EL (cell line): ENCODE measurements at regions not wholly inside any gene's neighbourhood (a gene's known extent, or its start where the extent isn't known, plus 50 kb on each side); places are given as distances from the start of the nearest gene placed in this dataset.
A peak's percentile ranks its signal among the peaks of the same experiment; 100 is the strongest.

Experiments used
- DNase-seq: peaks from one replicate; pipeline ENCODE4 v3.0.0-alpha.2; 2016

- peak; percentile 60 for DNase-seq
Measured at GRCh38 chr10:63866075-63866746, 345.0 kb downstream of the REEP3 start.

- peak; percentile 11 for DNase-seq
Measured at GRCh38 chr10:63866747-63867140, 345.5 kb downstream of the REEP3 start.

- no peak for DNase-seq
Measured at GRCh38 chr10:63878428-63878827, 357.2 kb downstream of the REEP3 start.

DNA sequence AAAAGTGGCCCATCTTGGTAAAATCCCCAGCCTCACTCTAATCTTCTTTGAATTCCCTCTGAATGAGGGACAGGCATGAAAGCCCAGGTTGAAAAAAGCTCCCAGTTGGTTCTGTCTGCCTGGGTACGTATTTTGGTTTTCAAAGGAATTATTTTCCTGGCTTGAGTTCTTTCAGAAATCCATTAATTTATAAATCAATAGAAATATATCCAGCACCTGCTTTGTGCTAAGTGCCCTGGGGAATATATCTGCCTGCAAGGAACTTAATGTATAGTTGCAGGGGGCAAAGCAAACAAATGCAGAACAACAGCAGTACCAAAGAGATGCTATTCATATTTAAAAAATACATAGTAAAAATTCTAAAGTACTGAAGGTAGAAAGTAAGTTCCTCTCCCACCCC is 362.7 kb downstream of the REEP3 start:
- DNase-seq = no peak

- no peak for DNase-seq
Measured at GRCh38 chr10:63884426-63884825, 363.2 kb downstream of the REEP3 start.

- no peak for DNase-seq
Measured at GRCh38 chr10:63885156-63885555, 364.0 kb downstream of the REEP3 start.

GRCh38 chr10:63886281-63887022 is 365.3 kb downstream of the REEP3 start:
- DNase-seq = no peak

DNA sequence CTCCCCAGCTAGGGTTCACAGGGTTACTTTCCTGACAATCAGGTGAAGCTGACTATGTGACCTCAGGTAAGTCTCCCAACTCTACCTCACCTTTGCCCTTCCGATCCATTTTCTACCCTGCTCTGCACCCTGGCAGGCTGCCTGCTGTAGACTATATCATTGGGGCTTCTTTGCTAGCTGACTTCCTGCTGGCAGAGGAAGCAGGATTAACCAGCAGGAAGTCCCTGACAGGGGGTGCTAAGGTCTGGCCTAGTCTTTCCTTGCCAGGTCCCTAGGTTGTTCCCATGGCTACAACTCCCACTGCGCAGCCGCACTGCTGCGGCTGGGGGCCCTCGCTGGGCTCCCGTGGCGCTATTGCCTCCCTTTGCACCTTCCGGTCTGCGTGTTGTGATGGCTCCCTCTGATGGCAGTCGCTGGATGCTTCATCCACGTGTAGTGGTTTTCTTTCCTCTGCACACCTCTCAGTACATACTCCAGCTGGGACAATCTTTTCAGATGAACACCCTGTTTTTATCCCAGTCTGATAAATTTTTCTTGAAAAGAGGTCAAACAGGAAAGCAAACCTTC is 365.9 kb downstream of the REEP3 start:
- DNase-seq = no peak

DNA sequence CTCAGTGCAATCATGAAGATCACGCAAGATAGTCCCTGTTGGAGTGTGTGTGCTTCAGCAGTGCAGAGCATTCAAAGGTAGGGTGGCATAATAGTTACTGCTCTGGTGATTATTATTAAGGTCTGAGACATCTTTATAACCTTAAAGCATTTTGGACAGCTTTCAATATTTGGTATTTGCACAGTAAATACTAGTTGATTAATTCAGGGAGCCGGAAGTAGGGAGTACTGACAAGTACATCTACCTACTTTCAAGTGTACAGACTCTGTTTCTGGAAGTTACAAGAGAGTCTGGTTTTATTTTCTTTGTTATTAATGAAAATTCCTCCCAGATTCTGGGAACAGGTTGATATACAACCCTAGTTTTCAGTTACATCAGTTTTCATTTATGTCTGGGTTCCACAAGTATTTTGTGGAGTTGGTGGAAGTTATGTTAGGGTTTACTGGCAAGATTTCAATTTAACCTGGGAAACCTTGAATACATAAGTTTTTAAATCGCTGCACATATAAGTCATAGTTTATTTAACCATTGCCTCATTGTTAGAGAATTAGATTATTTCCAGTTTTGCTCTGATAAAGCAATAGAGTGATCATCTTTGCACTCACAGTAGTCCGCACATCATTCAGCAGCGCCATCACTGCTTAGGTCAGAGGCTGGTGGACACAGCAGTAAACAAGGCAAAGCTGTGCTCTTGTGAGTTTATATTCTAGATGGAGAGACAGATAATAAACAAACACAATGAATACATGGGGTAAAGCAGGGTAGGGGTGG is 366.6 kb downstream of the REEP3 start:
- no peak for DNase-seq

- no peak for DNase-seq
Measured at GRCh38 chr10:63889803-63890202, 368.6 kb downstream of the REEP3 start.

- no peak for DNase-seq
Measured at GRCh38 chr10:63896992-63897391, 375.8 kb downstream of the REEP3 start.

GRCh38 chr10:63899673-63900300 is 378.6 kb downstream of the REEP3 start:
- DNase-seq = no peak

DNA sequence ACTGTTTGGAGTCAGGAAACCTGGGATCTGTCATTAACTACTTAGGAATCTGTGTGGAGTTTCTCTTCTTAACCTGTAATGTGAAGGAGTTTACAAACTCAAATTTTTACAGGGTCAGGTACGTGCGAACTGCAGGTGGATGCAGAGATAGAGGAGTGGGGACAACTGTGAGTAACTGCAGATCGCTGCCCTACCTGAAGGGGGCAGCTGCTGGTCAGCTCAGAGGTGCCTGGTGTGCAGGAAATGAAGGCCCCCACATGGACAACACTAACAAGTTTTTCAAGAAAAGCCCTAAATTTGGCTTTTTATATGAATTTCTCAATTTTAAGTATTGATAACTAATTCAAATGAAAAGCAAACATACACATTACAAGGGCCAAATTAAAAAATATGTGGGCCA is 380.0 kb downstream of the REEP3 start:
- no peak for DNase-seq

GRCh38 chr10:63901881-63902280 is 380.7 kb downstream of the REEP3 start:
- DNase-seq = peak; percentile 3

DNA sequence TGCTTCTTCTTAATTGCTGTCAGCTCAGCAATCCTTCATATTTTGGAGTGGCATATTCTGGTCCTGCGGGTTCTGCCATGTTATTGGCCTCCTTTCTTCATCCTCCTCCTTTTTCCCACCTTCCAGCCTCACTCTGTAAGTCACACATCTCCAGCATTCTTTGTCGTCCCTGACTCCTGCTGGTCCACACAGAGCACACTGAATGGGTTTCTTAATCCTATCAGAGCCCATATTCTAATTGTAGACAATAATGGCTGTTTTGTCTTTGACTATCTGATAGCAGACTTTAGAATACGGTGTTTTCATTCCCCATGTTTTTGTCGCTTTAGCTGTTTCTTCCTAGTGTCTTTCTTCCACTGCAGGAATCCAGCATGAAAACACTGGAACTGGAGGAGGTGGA is 389.6 kb downstream of the REEP3 start:
- DNase-seq = no peak

GRCh38 chr10:63915240-63915639 is 394.0 kb downstream of the REEP3 start:
- no peak for DNase-seq

- DNase-seq = no peak
Measured at GRCh38 chr10:63917363-63917762, 396.2 kb downstream of the REEP3 start.

- no peak for DNase-seq
Measured at GRCh38 chr10:63919575-63920279, 398.5 kb downstream of the REEP3 start.

- no peak for DNase-seq
Measured at GRCh38 chr10:63920926-63921325, 399.7 kb downstream of the REEP3 start.

- DNase-seq = no peak
Measured at GRCh38 chr10:63921908-63922467, 400.8 kb downstream of the REEP3 start.

DNA sequence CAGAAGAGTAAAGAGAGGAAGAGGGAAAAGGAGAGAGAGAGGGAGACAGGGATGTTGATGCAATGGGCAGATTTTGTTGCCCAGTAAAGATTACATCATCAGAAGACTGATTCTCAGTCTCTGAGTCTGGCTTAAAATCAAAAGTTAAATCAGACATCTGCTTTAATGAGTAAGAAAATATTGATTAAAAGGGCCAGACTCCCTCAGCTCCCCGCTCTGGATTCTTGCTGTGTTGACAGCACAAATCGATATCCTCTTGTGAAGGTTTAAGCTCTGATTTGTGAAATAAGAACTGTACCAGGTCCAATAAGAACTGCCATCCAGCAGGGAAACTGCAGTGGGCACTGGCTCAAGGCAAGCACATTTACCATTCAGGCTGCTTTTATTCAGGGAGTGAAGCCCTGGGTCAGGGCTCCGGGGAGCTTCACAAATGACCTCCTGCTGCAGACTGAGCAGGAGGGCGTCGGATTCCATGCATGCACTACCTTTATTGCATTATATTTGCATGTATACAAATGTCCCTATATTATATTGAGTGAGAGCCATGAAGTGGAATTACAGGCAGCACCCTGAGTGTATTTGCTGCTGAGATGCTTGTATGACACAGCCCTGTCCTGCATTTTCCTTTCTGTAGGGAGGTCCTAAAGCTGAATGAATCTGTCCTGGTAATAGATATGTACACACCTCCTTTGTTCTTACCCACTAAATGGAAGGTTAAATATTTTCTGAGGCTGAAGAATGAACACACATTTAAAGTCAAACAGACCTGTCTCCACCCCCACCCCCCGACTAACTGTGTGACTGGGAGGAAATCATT is 401.5 kb downstream of the REEP3 start:
- DNase-seq = no peak
